Endothelial cell of umbilical vein (primary cell): ENCODE measurements at regions not wholly inside any gene's neighbourhood (a gene's known extent, or its start where the extent isn't known, plus 50 kb on each side); places are given as distances from the start of the nearest gene placed in this dataset.

Source experiments
- EZH2 ChIP-seq: IDR thresholded peaks from 2 replicates; pipeline ENCODE4 v1.6.1; 2012; ENCODE audit warnings: borderline replicate concordance, low read depth, mild to moderate bottlenecking, moderate library complexity, low read length, inconsistent platforms; ENCODE audit not compliant: severe bottlenecking
- FOS ChIP-seq: IDR thresholded peaks from 2 replicates; pipeline ENCODE4 v1.6.1; 2011; ENCODE audit warnings: mild to moderate bottlenecking, low read length, moderate library complexity, borderline replicate concordance; ENCODE audit not compliant: insufficient read depth
- JUN ChIP-seq: IDR thresholded peaks from 2 replicates; pipeline ENCODE4 v1.6.1; 2011; ENCODE audit warnings: borderline replicate concordance, low read depth; ENCODE audit not compliant: insufficient read length, insufficient read depth
- POLR2A ChIP-seq: IDR thresholded peaks from 2 replicates; pipeline ENCODE4 v1.6.1; 2012; ENCODE audit warnings: low read depth, mild to moderate bottlenecking, control low read depth, low read length
- POLR2AphosphoS5 ChIP-seq: IDR thresholded peaks from 2 replicates; pipeline ENCODE4 v1.6.1; 2012; ENCODE audit warnings: low read depth, mild to moderate bottlenecking, control low read depth, low read length, moderate library complexity; ENCODE audit not compliant: insufficient read depth
- TF ChIP-seq, protein P1 (sequence below), 2 donors: IDR thresholded peaks; 1 replicate in 1 of 2; 2 replicates in 1 of 2; pipeline ENCODE4 v1.5.1; 2011; ENCODE audit warnings: low read length in 2 of 2, mild to moderate bottlenecking in 2 of 2, moderate library complexity in 2 of 2, control low read depth in 1 of 2, inconsistent platforms in 1 of 2, low read depth in 1 of 2; ENCODE audit not compliant: insufficient read depth in 1 of 2; ENCODE audit errors: extremely low read depth in 1 of 2

DNA sequence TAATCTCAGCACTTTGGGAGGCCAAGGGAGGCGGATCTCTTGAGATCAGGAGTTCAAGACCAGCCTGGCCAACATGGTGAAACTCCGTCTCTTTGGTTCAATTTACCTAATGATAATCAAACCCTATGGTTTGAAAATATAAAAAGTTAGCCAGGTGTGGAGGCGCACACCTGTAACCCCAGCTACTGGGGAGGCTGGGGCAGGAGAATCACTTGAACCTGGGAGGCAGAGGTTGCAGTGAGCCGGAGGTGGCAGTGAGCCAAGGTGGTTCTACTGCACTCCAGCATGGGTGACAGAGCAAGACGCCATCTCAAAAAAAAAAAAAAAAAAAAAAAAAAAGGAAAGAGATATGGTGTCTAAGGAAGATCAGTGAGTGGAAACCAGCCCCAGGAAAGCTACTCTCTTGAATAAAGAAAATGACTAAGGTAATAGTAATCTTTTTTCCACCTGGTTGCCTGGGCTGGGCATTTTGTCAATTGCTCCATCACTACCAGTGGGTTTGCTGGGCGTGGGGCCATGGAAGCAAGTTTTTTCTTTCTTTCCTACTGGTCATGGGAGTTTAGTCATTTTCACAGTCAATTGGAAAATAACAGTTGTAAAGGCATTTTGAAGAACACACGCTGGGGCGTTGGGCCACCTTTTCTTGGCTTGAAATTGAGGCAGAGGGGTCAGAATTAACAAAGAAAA is 387.6 kb upstream of the RGMA start:
- TF ChIP-seq EZH2 (no peak), POLR2AphosphoS5 (no peak), JUN (no peak), POLR2A (no peak), FOS (no peak)
- TF ChIP-seq, protein P1, sequence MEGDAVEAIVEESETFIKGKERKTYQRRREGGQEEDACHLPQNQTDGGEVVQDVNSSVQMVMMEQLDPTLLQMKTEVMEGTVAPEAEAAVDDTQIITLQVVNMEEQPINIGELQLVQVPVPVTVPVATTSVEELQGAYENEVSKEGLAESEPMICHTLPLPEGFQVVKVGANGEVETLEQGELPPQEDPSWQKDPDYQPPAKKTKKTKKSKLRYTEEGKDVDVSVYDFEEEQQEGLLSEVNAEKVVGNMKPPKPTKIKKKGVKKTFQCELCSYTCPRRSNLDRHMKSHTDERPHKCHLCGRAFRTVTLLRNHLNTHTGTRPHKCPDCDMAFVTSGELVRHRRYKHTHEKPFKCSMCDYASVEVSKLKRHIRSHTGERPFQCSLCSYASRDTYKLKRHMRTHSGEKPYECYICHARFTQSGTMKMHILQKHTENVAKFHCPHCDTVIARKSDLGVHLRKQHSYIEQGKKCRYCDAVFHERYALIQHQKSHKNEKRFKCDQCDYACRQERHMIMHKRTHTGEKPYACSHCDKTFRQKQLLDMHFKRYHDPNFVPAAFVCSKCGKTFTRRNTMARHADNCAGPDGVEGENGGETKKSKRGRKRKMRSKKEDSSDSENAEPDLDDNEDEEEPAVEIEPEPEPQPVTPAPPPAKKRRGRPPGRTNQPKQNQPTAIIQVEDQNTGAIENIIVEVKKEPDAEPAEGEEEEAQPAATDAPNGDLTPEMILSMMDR (IDR thresholded peaks at IDR 0.05; ENCODE audit: extremely low read depth in 1 of 2, insufficient read depth in 1 of 2, low read depth in 1 of 2, low read length in 2 of 2), result no peak
